KMS-11 (cell line): ENCODE measurements at regions not wholly inside any gene's neighbourhood (a gene's known extent, or its start where the extent isn't known, plus 50 kb on each side); places are given as distances from the start of the nearest gene placed in this dataset.

Experiments
- H2AFZ ChIP-seq: fragments of 200-600 bp; sonication (generic); 2 replicates; pipeline ENCODE4 v1.6.1; 2016; ENCODE audit warnings: antibody characterized with exemption, mixed run types, low read depth
- H3K27ac ChIP-seq: fragments of 200-600 bp; sonication (generic); 2 replicates; pipeline ENCODE4 v1.6.1; 2016; ENCODE audit warnings: mild to moderate bottlenecking, mixed run types
- H3K27me3 ChIP-seq: fragments of 200-600 bp; sonication (generic); 2 replicates; pipeline ENCODE4 v1.6.1; 2017; ENCODE audit warnings: mild to moderate bottlenecking, low read depth, mixed run types, moderate library complexity; ENCODE audit not compliant: insufficient read depth
- H3K36me3 ChIP-seq: fragments of 200-600 bp; sonication (generic); 2 replicates; pipeline ENCODE4 v1.6.1; 2017; ENCODE audit warnings: mild to moderate bottlenecking, mixed run types; ENCODE audit not compliant: insufficient read depth
- H3K4me1 ChIP-seq: fragments of 200-600 bp; sonication (generic); 2 replicates; pipeline ENCODE4 v1.6.1; 2016; ENCODE audit warnings: mild to moderate bottlenecking, low read depth, mixed run types; ENCODE audit not compliant: poor library complexity, severe bottlenecking
- H3K4me2 ChIP-seq: fragments of 200-600 bp; sonication (generic); 2 replicates; pipeline ENCODE4 v1.7.0; 2016; ENCODE audit warnings: mild to moderate bottlenecking, mixed run types
- H3K4me3 ChIP-seq: fragments of 200-600 bp; sonication (generic); IDR thresholded peaks from 2 replicates; pipeline ENCODE4 v1.6.1; 2017; ENCODE audit warnings: low read depth, low read length, mixed read lengths; ENCODE audit not compliant: insufficient read depth
- H3K79me2 ChIP-seq: fragments of 200-600 bp; sonication (generic); 2 replicates; pipeline ENCODE4 v1.6.1; 2016; ENCODE audit warnings: low read depth, mixed run types; ENCODE audit not compliant: insufficient read depth
- H3K9ac ChIP-seq: fragments of 200-600 bp; sonication (generic); 2 replicates; pipeline ENCODE4 v1.6.1; 2016; ENCODE audit warnings: mild to moderate bottlenecking, mixed run types
- H4K20me1 ChIP-seq: fragments of 200-600 bp; sonication (generic); 2 replicates; pipeline ENCODE4 v1.6.1; 2016; ENCODE audit warnings: mild to moderate bottlenecking, mixed run types; ENCODE audit not compliant: insufficient read depth
- CTCF ChIP-seq: fragments of 200-600 bp; sonication (generic); conservative IDR thresholded peaks from 2 replicates; pipeline ENCODE4 v1.6.1; 2017; ENCODE audit warnings: low read depth, mild to moderate bottlenecking, antibody characterized with exemption, low read length, moderate library complexity, mixed read lengths

GRCh38 chr10:10853954-10854353 is 163.7 kb upstream of the CELF2 start:
- Histone ChIP-seq H4K20me1 (no peaks in the 10 kb centered on the region), H3K27ac (no peak overlapping the region), H2AFZ (no peak overlapping the region), H3K4me1 (no peaks in the 10 kb centered on the region), H3K79me2 (no peaks in the 10 kb centered on the region), H3K4me2 (no peak overlapping the region), H3K36me3 (no peaks in the 10 kb centered on the region), H3K27me3 (no peaks in the 10 kb centered on the region), H3K4me3 (no peak overlapping the region), H3K9ac (no peak overlapping the region)
- TF ChIP-seq CTCF: no peak

GRCh38 chr10:10854725-10855124 is 162.9 kb upstream of the CELF2 start:
- Histone ChIP-seq H3K27ac (no peak overlapping the region), H3K4me3 (no peak overlapping the region), H3K79me2 (no peaks in the 10 kb centered on the region), H3K4me1 (no peaks in the 10 kb centered on the region), H3K27me3 (no peaks in the 10 kb centered on the region), H3K9ac (no peak overlapping the region), H2AFZ (no peak overlapping the region), H3K36me3 (no peaks in the 10 kb centered on the region), H4K20me1 (no peaks in the 10 kb centered on the region), H3K4me2 (no peak overlapping the region)
- TF ChIP-seq CTCF: no peak

- no peak overlapping the region for H3K27ac ChIP-seq
- H3K27me3 ChIP-seq: no peaks in the 10 kb centered on the region
- no peak overlapping the region for H3K9ac ChIP-seq
- no peak overlapping the region for H3K4me3 ChIP-seq
- TF ChIP-seq CTCF: no peak
- H3K79me2 ChIP-seq: no peaks in the 10 kb centered on the region
- H3K36me3 ChIP-seq: no peaks in the 10 kb centered on the region
- H3K4me2 ChIP-seq: no peak overlapping the region
- no peaks in the 10 kb centered on the region for H3K4me1 ChIP-seq
- no peaks in the 10 kb centered on the region for H4K20me1 ChIP-seq
- no peak overlapping the region for H2AFZ ChIP-seq
Measured at GRCh38 chr10:10855151-10855581, 162.5 kb upstream of the CELF2 start.

- TF ChIP-seq CTCF: no peak
- Histone ChIP-seq H3K4me3 (no peak overlapping the region), H3K79me2 (no peaks in the 10 kb centered on the region), H2AFZ (no peak overlapping the region), H3K27me3 (no peaks in the 10 kb centered on the region), H3K4me2 (no peak overlapping the region), H3K27ac (no peak overlapping the region), H3K4me1 (no peaks in the 10 kb centered on the region), H3K9ac (no peak overlapping the region), H4K20me1 (no peaks in the 10 kb centered on the region), H3K36me3 (no peaks in the 10 kb centered on the region)
Measured at GRCh38 chr10:10860455-10860976, 157.2 kb upstream of the CELF2 start.
